Spinal cord (tissue), 9 donors: ENCODE measurements at regions not wholly inside any gene's neighbourhood (a gene's known extent, or its start where the extent isn't known, plus 50 kb on each side); places are given as distances from the start of the nearest gene placed in this dataset.
A peak's percentile ranks its signal among the peaks of the same experiment; 100 is the strongest.

ENCODE experiments used
- DNase-seq, 6 donors: peaks; one replicate each; pipeline versions ENCODE4 v3.0.0 to v3.0.0-alpha.2; 2013 to 2015; ENCODE audit warnings: low spot score in 6 of 6, low read depth in 4 of 6
- H3K27ac ChIP-seq: one replicate; pipeline ENCODE4 v1.5.1; 2013; ENCODE audit warnings: low read depth, low read length, control low read depth
- H3K27me3 ChIP-seq: one replicate; pipeline ENCODE4 v1.6.1; 2013; ENCODE audit warnings: low read length; ENCODE audit not compliant: control insufficient read depth, insufficient read depth
- H3K36me3 ChIP-seq: one replicate; pipeline ENCODE4 v1.6.1; 2013; ENCODE audit warnings: low read length; ENCODE audit not compliant: control insufficient read depth, insufficient read depth
- H3K4me1 ChIP-seq: one replicate; pipeline ENCODE4 v1.6.1; 2013; ENCODE audit warnings: low read length; ENCODE audit not compliant: control insufficient read depth, insufficient read depth
- H3K4me3 ChIP-seq: one replicate; pipeline ENCODE4 v1.5.1; 2013; ENCODE audit warnings: low read depth, low read length, control low read depth
- H3K9me3 ChIP-seq: one replicate; pipeline ENCODE4 v1.6.1; 2013; ENCODE audit warnings: low read length; ENCODE audit not compliant: control insufficient read depth, insufficient read depth
- WGBS: methylation state at CpG from one replicate; pipeline ENCODE4 v1.1.5; 2013; ENCODE audit warnings: missing lambda C conversion rate; ENCODE audit not compliant: insufficient coverage; 5-methylcytosine and 5-hydroxymethylcytosine counted together
- donor health status: healthy.

DNA sequence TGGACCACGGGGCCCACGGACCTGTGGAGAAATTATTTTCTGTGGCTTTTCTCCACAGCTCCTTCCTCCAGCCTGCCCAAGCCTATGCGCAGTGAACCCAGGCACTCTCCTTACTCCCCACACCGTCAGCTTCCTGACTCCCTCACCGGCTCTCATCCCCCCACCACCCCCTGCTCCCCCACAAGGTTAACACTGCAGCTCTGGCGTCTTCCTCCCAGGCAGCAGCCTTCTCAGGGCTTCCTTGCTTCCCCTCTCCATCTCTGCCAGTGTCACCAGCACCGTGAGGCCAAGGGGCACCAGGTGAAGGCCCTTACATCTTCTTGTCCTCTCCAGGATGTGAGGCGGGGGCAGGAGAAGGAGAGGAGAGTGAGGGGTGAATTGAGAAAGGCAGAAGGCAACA is 168.3 kb upstream of the TLE3 start:
- Histone ChIP-seq H3K4me3 (no peak overlapping the region), H3K27ac (no peak overlapping the region), H3K36me3 (no peaks in the 10 kb centered on the region), H3K27me3 (no peaks in the 10 kb centered on the region), H3K4me1 (peaks cover 74% of the 10 kb centered on the region), H3K9me3 (no peaks in the 10 kb centered on the region)
- DNase-seq: no peak
- WGBS: 80% methylated on average over 4 of the region's 8 CpGs

DNA sequence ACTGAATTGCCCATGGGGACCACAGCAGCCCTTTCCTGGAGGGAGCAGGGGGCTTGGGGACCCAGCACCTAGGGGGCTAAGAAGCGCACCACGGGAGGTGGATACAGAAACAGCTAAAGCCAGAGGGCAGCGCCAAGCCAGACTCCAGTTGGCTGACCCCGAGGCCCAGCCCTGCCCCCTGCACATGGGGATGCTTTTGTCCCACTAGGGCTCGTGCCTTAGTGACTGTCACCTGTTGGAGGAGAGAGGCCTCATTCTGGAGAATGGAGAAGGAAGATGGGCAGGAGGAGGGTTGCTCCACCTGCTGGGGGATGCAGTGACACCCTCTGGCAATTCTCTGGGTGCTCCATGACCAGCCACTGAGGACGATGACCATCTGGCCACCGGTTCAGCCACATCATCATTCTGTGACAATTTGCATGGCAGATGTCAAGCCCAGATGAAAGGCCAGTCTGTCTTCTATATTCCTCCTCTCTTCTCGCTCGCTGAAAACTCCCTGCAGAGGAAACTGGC is 167.8 kb upstream of the TLE3 start:
- 83% methylated on average over 8 of the region's 9 CpGs for WGBS
- no peak overlapping the region for H3K27ac ChIP-seq
- H3K27me3 ChIP-seq: no peaks in the 10 kb centered on the region
- H3K9me3 ChIP-seq: no peaks in the 10 kb centered on the region
- H3K4me1 ChIP-seq: peaks cover 70% of the 10 kb centered on the region
- no peaks in the 10 kb centered on the region for H3K36me3 ChIP-seq
- H3K4me3 ChIP-seq: no peak overlapping the region
- DNase-seq: no peak

DNA sequence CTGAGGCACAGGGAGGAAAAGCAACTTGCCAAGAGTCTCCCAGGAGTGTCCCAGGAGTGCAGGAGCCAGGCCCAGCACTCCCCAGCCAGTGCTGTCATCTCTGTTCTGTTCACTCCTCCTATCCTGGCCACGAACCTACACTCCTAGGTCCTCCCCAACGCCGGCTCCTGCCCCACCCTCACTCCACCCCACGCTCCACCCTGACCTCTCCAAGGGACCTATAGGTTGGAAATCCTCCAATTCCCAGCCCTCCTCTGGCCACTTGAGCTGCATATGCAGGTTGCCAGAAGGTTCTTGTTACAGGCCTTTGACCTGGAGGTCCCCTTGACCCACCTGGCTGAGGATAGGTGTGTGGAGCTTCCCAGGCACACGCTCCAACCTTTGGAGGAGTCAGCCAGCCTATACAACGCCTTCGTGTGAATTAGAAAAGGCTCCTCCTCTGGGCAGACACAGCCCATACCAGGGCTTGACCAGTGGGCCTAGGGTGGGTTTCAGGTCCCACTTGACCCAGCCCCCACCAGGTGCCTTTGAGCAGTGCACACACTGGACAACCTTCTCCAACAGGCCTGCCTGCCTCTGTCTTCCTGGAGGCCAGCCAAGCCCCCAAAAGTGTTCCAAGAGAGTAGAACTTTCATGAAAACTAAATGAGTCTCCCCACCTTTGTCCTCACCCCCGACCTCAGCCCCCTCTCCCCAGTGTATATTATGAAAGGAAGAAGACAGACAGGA is 167.2 kb upstream of the TLE3 start:
- 90% methylated on average over 7 of the region's 8 CpGs for WGBS
- no peaks in the 10 kb centered on the region for H3K27me3 ChIP-seq
- peaks cover 66% of the 10 kb centered on the region for H3K4me1 ChIP-seq
- H3K9me3 ChIP-seq: no peaks in the 10 kb centered on the region
- H3K4me3 ChIP-seq: no peak overlapping the region
- no peak overlapping the region for H3K27ac ChIP-seq
- DNase-seq: no peak
- H3K36me3 ChIP-seq: no peaks in the 10 kb centered on the region

GRCh38 chr15:70264014-70264582 is 166.4 kb upstream of the TLE3 start:
- WGBS: 25% methylated on average over 5 of the region's 15 CpGs
- no peak overlapping the region for H3K4me3 ChIP-seq
- H3K36me3 ChIP-seq: no peaks in the 10 kb centered on the region
- H3K27ac ChIP-seq: no peak overlapping the region
- DNase-seq: peak in 2 of 6 donors; percentile 74 to 86
- no peaks in the 10 kb centered on the region for H3K9me3 ChIP-seq
- H3K4me1 ChIP-seq: peaks cover 66% of the 10 kb centered on the region
- H3K27me3 ChIP-seq: no peaks in the 10 kb centered on the region

DNA sequence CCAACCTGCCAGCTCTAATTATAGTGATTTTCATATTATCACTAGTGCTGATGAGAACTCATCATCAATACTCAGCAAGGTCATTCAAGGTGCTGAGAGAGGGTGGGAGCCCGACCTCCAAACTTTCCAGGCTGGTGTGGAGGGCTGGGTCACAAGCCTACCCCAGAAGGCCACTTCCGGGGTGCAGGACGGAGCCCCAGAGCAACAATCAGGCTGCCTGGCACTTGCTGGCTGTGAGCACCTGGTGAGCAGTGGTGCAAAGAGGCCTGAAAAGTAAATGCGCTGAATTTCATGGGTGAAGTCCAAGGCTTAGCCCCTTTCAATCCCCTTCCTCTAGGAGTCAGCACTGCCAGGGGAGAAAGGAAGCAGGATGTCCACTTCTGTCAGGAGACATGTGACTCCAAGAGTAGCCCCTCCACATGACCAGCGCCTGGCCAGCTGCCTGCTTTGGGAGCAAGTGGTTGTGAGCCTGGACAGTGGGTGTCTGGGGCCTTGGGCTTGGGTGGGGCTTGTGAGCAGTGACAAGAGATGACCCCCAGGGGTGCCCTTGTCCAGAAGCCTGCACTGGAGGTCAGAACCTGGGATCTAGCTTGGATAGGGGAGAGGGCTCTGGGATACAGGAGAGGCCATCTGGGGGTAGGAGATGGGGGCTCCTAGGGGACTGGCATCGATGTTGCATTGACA is 165.0 kb upstream of the TLE3 start:
- Histone ChIP-seq H3K9me3 (no peaks in the 10 kb centered on the region), H3K27me3 (no peaks in the 10 kb centered on the region), H3K27ac (no peak overlapping the region), H3K36me3 (no peaks in the 10 kb centered on the region), H3K4me1 (peaks cover 73% of the 10 kb centered on the region), H3K4me3 (no peak overlapping the region)
- no peak for DNase-seq
- WGBS: 85% methylated on average over 4 of the region's 6 CpGs

DNA sequence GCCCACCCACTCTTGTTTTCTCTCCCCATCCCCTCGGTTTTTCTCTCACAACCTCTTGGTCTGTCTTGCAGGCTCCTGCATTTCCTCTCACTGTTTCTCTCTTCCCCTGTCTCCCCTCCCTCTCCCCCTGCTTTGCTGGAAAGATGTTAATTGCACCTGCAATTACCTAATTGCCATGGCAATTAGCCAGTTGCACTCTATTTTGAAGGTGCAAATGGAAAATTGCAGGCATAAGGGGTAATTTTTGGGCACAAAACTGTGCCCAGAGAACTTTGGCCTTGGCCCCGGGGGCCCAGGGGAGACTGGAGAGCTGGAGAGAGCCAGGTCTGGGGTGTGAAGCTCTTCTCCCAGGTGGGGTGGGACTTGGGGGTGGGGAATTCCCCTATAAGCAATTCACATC is 164.5 kb upstream of the TLE3 start:
- Histone ChIP-seq H3K27ac (no peak overlapping the region), H3K4me3 (no peak overlapping the region), H3K36me3 (no peaks in the 10 kb centered on the region), H3K4me1 (peaks cover 71% of the 10 kb centered on the region), H3K27me3 (no peaks in the 10 kb centered on the region), H3K9me3 (no peaks in the 10 kb centered on the region)
- 100% methylated on average over 1 of the region's 2 CpGs for WGBS
- DNase-seq: peak in 1 of 6 donors; percentile 31

GRCh38 chr15:70261083-70261482 is 163.4 kb upstream of the TLE3 start:
- peaks cover 60% of the 10 kb centered on the region for H3K4me1 ChIP-seq
- no peaks in the 10 kb centered on the region for H3K36me3 ChIP-seq
- no peaks in the 10 kb centered on the region for H3K9me3 ChIP-seq
- DNase-seq: no peak
- no peak overlapping the region for H3K4me3 ChIP-seq
- H3K27me3 ChIP-seq: no peaks in the 10 kb centered on the region
- no peak overlapping the region for H3K27ac ChIP-seq
- WGBS: 91% methylated on average over 2 of the region's 4 CpGs

DNA sequence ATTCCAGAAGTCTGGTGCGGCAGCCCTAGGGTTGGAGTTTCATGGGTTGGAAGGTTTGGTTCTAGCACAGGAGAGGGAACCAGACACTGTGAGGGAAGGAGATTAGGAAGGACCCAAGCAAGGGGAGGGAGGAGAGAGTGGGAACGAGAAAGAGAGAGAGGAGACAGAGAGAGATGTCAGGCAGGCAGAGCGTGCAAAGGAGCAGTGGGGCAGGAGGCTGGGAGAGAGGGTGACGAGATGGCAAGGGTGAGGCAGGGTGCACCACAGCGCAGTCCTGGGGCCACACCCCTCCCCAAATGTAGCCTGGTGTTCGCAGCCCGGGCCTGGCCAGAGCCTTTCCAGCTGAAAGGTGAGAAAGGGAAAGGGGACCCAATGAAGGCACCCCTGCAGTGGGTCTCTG is 162.9 kb upstream of the TLE3 start:
- H3K27me3 ChIP-seq: no peaks in the 10 kb centered on the region
- H3K4me1 ChIP-seq: peaks cover 56% of the 10 kb centered on the region
- no peaks in the 10 kb centered on the region for H3K9me3 ChIP-seq
- H3K27ac ChIP-seq: no peak overlapping the region
- DNase-seq: no peak
- H3K4me3 ChIP-seq: no peak overlapping the region
- WGBS: 90% methylated on average over 6 of the region's 7 CpGs
- no peaks in the 10 kb centered on the region for H3K36me3 ChIP-seq

GRCh38 chr15:70259640-70260508 is 162.2 kb upstream of the TLE3 start:
- Histone ChIP-seq H3K4me1 (peaks cover 49% of the 10 kb centered on the region), H3K27ac (no peak overlapping the region), H3K4me3 (no peak overlapping the region), H3K9me3 (no peaks in the 10 kb centered on the region), H3K36me3 (no peaks in the 10 kb centered on the region), H3K27me3 (no peaks in the 10 kb centered on the region)
- WGBS: 77% methylated on average over 6 of the region's 9 CpGs
- DNase-seq: no peak
